ENCODE measurements at regions not wholly inside any gene's neighbourhood (a gene's known extent, or its start where the extent isn't known, plus 50 kb on each side); places are given as distances from the start of the nearest gene placed in this dataset.

GRCh38 chr2:164288235-164288634, 333.0 kb downstream of the GRB14 start:
- no peak for DNase-seq

GRCh38 chr2:164287056-164287455, 334.2 kb downstream of the GRB14 start:
- DNase-seq = no peak

GRCh38 chr2:164285576-164285975, 335.7 kb downstream of the GRB14 start:
- no peak for DNase-seq

GRCh38 chr2:164281896-164282295, 339.4 kb downstream of the GRB14 start:
- DNase-seq = no peak

DNA sequence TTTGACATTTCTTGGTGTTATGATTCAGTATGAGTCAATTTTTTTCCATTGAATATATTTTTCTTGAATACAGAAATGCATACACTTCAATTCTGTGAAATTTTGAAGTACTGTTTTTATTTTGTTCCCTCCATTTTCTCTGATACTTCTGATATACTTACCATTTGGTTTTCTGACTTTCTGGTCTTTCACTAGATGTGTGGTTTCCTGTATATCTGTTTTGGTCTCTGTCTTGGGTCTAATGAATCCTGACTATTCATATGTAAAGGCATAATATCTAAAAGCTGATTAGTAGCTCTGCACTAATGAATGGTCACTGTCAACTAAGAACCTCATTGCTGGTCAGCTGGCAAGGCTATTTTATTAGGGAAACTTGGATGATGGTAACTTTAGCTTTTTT, 345.6 kb downstream of the GRB14 start:
- no peak for DNase-seq

- DNase-seq = no peak
Measured at GRCh38 chr2:164260506-164260905, 360.8 kb downstream of the GRB14 start.

DNA sequence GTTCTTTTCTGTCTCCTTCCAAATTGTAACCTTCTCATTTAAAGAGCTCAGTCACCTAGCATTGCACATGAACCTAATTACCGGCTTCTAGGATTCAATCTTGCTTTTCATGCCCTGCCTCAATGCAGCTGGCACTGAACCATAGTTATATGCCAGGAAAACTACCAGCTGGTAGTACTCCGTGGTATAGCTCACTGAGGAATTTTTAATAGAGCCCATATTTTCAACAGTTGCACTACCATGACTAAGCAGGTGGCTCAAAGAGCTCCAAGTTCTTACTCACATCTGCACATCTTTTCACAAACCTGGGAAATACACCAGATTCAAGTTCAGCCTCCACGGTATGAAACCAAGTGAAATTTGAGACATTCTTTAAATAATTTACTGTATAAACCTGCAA, 363.5 kb downstream of the GRB14 start:
- no peak for DNase-seq

GRCh38 chr2:164252568-164253287, 368.6 kb downstream of the GRB14 start:
- no peak for DNase-seq

GRCh38 chr2:164243315-164243714, 378.0 kb downstream of the GRB14 start:
- DNase-seq = no peak

DNA sequence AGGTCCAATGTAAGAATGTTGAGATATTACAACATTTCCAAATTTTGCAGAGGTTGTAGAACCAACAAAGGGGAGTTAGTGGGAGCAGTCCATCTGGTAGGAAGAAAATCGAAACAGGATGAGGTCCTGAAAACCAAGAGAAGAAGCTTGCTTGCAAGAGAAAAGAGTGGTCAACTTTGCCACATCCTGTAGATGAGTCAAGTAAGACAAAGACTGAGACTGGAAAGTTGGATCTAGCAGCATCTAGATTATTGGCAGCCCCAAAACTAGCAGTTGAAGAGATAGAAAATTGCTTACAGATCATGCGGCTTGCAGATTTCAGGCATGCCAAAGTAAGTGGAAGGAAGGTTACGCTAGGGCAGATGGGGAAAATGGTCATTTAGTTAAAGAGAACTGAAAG, 378.9 kb downstream of the GRB14 start:
- DNase-seq = no peak

DNA sequence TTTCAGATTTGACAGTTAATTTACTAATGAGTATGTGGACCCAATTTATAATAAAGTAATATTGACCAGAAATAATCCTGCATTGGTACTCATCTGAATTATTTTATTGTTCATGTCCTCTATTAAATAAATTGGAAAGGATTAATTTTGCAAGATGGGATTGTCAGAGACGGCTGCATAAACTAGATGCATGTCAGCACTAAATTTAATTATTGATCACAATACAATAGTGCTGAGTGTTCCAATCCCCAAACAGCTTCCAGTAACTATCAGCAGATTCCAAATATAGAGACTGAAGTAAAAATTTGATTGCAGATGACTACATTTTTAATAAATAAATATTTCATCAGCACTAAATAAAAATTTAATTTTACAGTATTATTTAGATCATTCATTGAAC, 387.2 kb downstream of the GRB14 start:
- DNase-seq = no peak

GRCh38 chr2:164224007-164224406, 397.3 kb downstream of the GRB14 start:
- DNase-seq = no peak

- DNase-seq = no peak
Measured at GRCh38 chr2:164221473-164221872, 399.8 kb downstream of the GRB14 start.

DNA sequence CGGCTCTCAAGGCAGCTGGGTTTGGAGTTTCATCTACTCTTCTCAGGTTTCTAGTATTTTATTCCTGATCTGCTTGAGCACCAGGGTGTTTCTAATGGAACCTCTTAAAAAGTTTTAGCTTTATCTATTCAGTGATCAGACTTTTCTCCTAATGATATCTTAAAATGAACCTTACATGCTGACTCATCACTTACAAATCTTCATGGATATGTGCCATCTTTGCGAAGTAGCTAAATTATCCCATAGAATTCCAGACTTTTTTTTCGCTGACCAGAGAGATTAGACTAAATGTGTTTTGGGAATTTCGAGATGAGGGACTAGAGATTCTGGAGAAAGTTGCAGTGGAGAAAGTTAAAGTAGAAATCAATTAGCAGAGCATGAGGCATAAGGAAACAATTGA, 401.0 kb downstream of the GRB14 start:
- no peak for DNase-seq

DNA sequence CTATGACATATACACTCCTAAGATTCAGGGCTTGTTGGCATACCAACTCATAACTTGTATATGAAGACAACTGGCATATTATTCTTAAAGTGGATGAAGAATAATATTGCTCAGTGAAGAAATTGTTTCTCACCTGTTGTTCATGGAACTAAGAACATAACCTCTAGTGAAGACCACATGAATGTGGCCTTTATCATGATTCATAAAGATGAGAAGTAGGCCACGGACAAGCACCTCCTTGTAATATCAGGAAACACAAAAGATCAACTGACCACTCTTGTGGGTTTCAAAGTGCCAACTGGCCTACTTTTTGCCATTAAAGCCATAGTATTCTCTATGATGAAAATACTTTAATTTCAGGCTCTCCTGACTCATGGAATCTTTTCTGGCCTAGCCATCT, 407.4 kb downstream of the GRB14 start:
- no peak for DNase-seq

GRCh38 chr2:164205347-164205746, 415.9 kb downstream of the GRB14 start:
- no peak for DNase-seq

DNA sequence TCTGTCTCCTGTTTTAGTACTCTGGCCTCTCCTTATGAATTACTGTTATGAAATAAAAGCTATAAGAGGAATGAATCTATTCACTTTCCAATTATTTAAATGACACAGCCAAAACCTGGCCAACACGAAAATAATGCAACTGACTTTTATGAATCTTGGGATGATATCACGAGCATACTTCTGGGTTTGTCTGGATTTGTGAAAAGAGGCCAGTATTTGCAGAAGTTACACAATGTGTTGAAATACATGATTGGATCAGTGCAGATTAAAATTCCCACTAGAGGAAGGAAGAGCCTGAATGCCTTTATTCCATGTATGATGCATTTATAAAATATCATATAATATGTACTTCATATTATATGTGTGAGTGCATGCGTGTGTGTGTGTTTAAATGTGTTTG, 418.2 kb downstream of the GRB14 start:
- no peak for DNase-seq

DNA sequence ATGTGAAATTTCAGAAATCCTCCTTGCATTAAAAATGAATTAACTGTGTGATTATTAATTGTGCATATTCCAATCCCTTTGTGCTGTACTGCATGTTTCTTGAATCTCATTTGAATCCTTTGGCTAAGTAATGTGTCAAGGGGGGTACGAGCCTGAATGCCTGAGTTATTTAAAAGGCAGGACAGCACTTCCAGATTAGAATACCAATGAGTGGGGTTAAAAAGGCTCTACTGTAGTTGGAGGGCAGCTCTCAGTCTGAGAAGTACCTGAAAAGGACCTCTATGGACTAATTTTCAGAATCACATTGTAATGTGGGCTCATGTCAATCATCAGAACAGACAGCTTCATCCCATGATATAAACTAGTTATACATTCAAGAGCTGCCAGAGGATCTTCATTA, 423.0 kb downstream of the GRB14 start:
- no peak for DNase-seq

DNA sequence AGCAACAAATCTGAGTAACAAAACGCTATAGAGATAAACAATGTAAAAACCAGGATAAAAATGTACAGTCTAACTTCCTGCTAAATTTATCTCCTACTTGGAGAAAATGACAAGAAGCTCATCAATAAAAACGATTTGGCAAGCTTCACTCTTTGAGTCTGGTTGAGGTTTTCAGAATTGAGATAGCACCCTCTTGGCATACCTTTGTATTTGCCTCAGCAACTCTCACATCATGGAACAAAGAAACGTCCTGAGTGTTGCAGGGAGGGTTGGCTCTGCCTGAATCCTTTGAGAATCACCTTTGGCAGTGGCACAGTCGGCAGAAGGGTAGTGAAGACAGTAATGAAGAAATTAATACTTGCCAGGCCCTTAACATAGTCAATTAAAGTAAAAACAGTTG, 430.6 kb downstream of the GRB14 start:
- DNase-seq = no peak

GRCh38 chr2:164189851-164190250, 431.4 kb downstream of the GRB14 start:
- DNase-seq = no peak

- no peak for DNase-seq
Measured at GRCh38 chr2:164187121-164187520, 434.2 kb downstream of the GRB14 start.

DNA sequence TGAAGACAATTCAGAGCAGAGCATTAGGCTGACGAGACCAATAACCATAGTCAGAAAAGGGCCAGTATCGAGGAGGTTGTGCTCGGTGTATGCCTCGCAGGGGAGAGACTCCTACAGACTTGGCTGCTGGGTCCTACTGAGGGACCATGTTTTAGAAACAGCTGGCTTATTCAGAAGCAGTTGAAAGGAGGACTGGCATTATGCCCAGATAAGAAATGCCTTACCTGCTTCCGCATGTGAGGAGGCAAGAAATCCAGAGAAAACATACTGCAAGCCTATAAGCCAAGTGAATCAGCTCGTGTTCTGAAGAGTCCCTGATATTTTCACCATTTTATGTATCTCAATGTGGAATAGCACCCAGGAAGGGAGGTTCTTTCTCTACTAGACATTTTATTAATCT, 434.7 kb downstream of the GRB14 start:
- peak; percentile 11 for DNase-seq

- DNase-seq = no peak
Measured at GRCh38 chr2:164182116-164182627, 439.1 kb downstream of the GRB14 start.

DNA sequence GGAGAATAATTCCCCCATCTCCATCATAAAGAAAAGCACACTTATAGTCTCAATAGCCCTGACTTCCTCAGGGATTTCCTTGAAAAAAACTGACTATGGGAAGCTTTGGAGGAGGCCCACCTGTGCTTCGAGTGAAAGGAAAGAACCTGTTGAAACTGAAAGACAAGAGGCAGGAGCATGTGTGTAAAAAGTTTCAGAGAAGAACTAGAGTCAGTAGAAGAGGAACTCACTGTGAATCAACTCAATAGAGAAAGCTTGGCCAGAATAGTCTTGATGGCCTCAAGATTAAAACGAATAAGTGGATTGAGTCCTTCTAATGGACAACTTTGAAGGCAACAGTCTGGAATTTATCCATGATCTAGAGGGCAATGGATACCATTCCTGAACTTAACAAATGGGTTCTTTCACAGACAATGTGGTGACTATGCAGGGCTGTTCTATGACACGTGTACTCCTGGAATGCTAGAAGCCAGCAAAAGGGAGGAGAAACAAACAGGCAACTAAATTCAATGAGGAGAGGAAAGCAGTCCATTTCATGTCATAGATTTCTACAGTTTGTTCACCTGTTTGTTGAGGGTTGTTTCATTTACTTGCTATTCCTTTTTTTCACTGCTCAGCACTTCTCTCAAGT, 442.3 kb downstream of the GRB14 start:
- no peak for DNase-seq

DNA sequence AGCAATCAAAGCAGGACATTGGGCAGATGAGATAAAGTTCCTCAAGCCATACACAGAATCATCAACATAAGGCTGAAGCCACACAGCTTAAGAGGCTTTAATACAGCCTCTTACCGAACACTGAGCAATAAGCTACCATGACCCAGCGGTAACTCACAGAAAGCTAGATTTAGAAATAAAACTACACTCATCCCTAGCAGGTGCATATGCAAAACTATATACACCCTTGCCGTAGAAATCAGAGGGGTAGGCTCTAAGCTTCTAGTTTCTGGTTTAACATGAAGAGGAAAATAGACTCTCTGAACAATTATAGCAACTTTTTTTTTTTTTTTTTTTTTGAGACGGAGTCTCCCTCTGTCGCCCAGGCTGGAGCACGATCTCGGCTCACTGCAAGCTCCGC, 428.8 kb upstream of the FIGN start:
- no peak for DNase-seq
